ENCODE measurements at regions not wholly inside any gene's neighbourhood (a gene's known extent, or its start where the extent isn't known, plus 50 kb on each side); places are given as distances from the start of the nearest gene placed in this dataset.

DNA sequence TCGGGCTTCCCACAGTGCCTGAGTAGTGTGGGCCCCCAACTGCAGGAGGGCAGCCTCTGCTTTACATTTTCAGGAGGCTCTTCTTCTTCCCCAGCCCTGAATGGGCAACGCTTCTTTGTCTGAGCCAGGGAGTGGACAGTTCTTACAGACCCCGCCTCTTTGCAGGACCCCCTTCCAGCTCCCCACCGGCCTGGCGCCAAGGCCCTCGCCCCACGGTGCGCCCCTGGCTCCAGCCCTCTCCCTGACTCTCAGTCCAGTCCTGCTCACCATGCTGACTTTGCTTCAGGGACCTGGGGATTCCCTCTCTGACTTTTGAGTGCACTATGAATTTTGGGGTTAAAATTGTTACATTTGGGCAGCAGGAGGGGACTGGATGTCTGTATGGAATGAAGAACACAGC, 123.8 kb downstream of the HSD17B3 start:
- Histone ChIP-seq H2BK5ac (ENCODE audit: low read depth, low read length) (no peak overlapping the region), H4K91ac (replicated peaks; ENCODE audit: insufficient read length, low read length) (no peak overlapping the region), H3K4me2 (ENCODE audit: insufficient read depth in 1 of 2, low read depth in 2 of 2, low read length in 2 of 2) (no peak overlapping the region), H3K27ac (ENCODE audit: low read depth, low read length) (no peak overlapping the region), H3K36me3 (ENCODE audit: control insufficient read depth in 2 of 4, insufficient read depth in 4 of 4, low read length in 3 of 4) (no peaks in the 10 kb centered on the region), H2AK5ac (ENCODE audit: low read depth, low read length) (no peak overlapping the region), H4K5ac (ENCODE audit: insufficient read length, low read depth, low read length) (no peak overlapping the region), H3K18ac (ENCODE audit: extremely low read depth, low read length) (no peak overlapping the region), H2BK20ac (ENCODE audit: low read length) (no peak overlapping the region), H3K9me3 (ENCODE audit: insufficient read depth in 2 of 2, low read depth in 1 of 2, low read length in 1 of 2) (no peaks in the 10 kb centered on the region), H2BK15ac (ENCODE audit: low read length) (no peak overlapping the region), H3K23ac (ENCODE audit: insufficient read length) (no peak overlapping the region), H3K79me2 (ENCODE audit: control insufficient read depth in 1 of 2, insufficient read depth in 2 of 2, low read length in 2 of 2) (no peaks in the 10 kb centered on the region), H3K4ac (replicated peaks; ENCODE audit: insufficient read length, low read depth, low read length) (no peak overlapping the region), H2BK12ac (ENCODE audit: low read depth, low read length) (no peak overlapping the region), H3K14ac (ENCODE audit: insufficient read length) (no peak overlapping the region), H2BK120ac (replicated peaks; ENCODE audit: low read depth, low read length) (no peak overlapping the region), H3K4me1 (replicated peaks in 1 of 4; ENCODE audit: control insufficient read depth in 3 of 4, insufficient read depth in 4 of 4, low read length in 3 of 4) (no peaks in the 10 kb centered on the region), H3K79me1 (ENCODE audit: low read depth, low read length) (no peaks in the 10 kb centered on the region), H2AFZ (ENCODE audit: low read length) (no peak overlapping the region), H3K9ac (replicated peaks in 1 of 4; ENCODE audit: extremely low read depth in 1 of 4, low read depth in 3 of 4, low read length in 3 of 4) (no peak overlapping the region), H4K20me1 (replicated peaks in 1 of 2; ENCODE audit: control insufficient read depth in 1 of 2, insufficient read depth in 2 of 2, low read length in 2 of 2) (no peaks in the 10 kb centered on the region), H4K8ac (ENCODE audit: extremely low read depth, insufficient read depth, low read length) (no peak overlapping the region; the same call in 1 of the 2 replicates), H3K27me3 (replicated peaks in 1 of 4; ENCODE audit: control insufficient read depth in 3 of 4, extremely low read depth in 1 of 4, insufficient read depth in 3 of 4, low read length in 3 of 4) (no peaks in the 10 kb centered on the region; a peak in 2 of 7 replicates), H3K56ac (replicated peaks; ENCODE audit: insufficient read length, low read depth, low read length) (no peak overlapping the region), H3K23me2 (ENCODE audit: low read depth, low read length) (no peaks in the 10 kb centered on the region), H3K4me3 (ENCODE audit: extremely low read depth in 1 of 4, insufficient read depth in 2 of 4, low read depth in 3 of 4, low read length in 4 of 4) (no peak overlapping the region)
- POLR2A ChIA-PET (ENCODE audit: partially characterized antibody), result interaction anchor here (1.9 kb wide), 1 partner anchor 9 kb away, joined by 4 read pairs; no protein-coding TSS in a partner anchor
- TF ChIP-seq CTBP2 (IDR thresholded peaks at IDR 0.05; ENCODE audit: borderline replicate concordance, insufficient read depth, insufficient read length, low read length), result no peak
- TF ChIP-seq BCL11A (IDR thresholded peaks at IDR 0.05; ENCODE audit: low read depth in 2 of 2, low read length in 2 of 2), result no peak
- TF ChIP-seq FOSL1 (IDR thresholded peaks at IDR 0.05; ENCODE audit: insufficient read depth, low read depth, low read length), result no peak
- TF ChIP-seq, protein P1, sequence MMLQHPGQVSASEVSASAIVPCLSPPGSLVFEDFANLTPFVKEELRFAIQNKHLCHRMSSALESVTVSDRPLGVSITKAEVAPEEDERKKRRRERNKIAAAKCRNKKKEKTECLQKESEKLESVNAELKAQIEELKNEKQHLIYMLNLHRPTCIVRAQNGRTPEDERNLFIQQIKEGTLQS (IDR thresholded peaks at IDR 0.05; ENCODE audit: insufficient read depth, low read depth, low read length), result no peak
- TF ChIP-seq BRCA1 (IDR thresholded peaks at IDR 0.05; ENCODE audit: low read depth, low read length), result no peak
- no peak for TF ChIP-seq YY1 (IDR thresholded peaks at IDR 0.05; ENCODE audit: low read depth, low read length)
- TF ChIP-seq RFX5 (IDR thresholded peaks at IDR 0.05; ENCODE audit: borderline replicate concordance, low read depth, low read length), result no peak
- TF ChIP-seq RAD21 (IDR thresholded peaks at IDR 0.05 in 1 of 2, conservative IDR thresholded peaks at IDR 0.05 in 1 of 2; ENCODE audit: low read depth in 2 of 2, low read length in 2 of 2), result no peak
- TF ChIP-seq NANOG (IDR thresholded peaks at IDR 0.05; ENCODE audit: insufficient read depth, low read depth, low read length, poor library complexity, severe bottlenecking), result no peak
- no peak for TF ChIP-seq NRF1 (IDR thresholded peaks at IDR 0.05; ENCODE audit: low read depth, low read length)
- TF ChIP-seq, protein P2, sequence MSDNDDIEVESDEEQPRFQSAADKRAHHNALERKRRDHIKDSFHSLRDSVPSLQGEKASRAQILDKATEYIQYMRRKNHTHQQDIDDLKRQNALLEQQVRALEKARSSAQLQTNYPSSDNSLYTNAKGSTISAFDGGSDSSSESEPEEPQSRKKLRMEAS (IDR thresholded peaks at IDR 0.05), result no peak
- TF ChIP-seq ASH2L (IDR thresholded peaks at IDR 0.05; ENCODE audit: low read length), result no peak
- TF ChIP-seq CREB1 (IDR thresholded peaks at IDR 0.05), result no peak
- TF ChIP-seq GTF2F1 (IDR thresholded peaks at IDR 0.05; ENCODE audit: borderline replicate concordance, low read depth, low read length), result no peak
- DNase-seq (ENCODE audit: low read depth in 1 of 2, low spot score in 2 of 2) (no peak), FAIRE-seq (no peak)
- 88% methylated on average over 8 of the region's 8 CpGs; no CpG with 5 or more reads in 1 of the 2 experiments for WGBS, 2 experiments (ENCODE audit: extremely low coverage in 1 of 2, insufficient coverage in 1 of 2, insufficient read length in 1 of 2, insufficient replicate concordance in 2 of 2, low coverage in 1 of 2, low lambda C conversion rate in 2 of 2, missing lambda C conversion rate in 1 of 2)
- CTCF ChIA-PET (ENCODE audit: partially characterized antibody), result interaction anchor here (1.0 to 1.4 kb wide), 6 partner anchors 17 to 107 kb away, joined by 3 read pairs; no protein-coding TSS in a partner anchor
